K562 (cell line): ENCODE measurements at regions not wholly inside any gene's neighbourhood (a gene's known extent, or its start where the extent isn't known, plus 50 kb on each side); places are given as distances from the start of the nearest gene placed in this dataset.

Experiments used
- ATAC-seq: fragments of 200-7000 bp; cut with Tn5 transposase; 3 replicates; pipeline ENCODE4 v1.9.1; 2020; ENCODE audit warnings: moderate library complexity
- BruUV-seq: library from RNA; stranded (reverse); fragments of 400-500 nt; replicated peaks from 2 replicates; lab custom pipeline; 2021; lab: Mats Ljungman, UMichigan
- CTCF ChIA-PET: fragments of 300-600 bp; formaldehyde crosslinking; extraction: SDS; loops from one replicate; lab custom pipeline; 2021; ENCODE audit warnings: low intra/inter-chr PET ratio; lab: Yijun Ruan, JAX
- POLR2A ChIA-PET: fragments of 300-600, 350-650 bp; sonication (Branson Sonifier 250); formaldehyde crosslinking; extraction: SDS; loops from one replicate; lab custom pipeline; 2021; ENCODE audit warnings: antibody characterized with exemption, inconsistent platforms; lab: Yijun Ruan, JAX
- DNase-seq, 4 experiments: peaks; one replicate each; pipeline versions ENCODE4 v3.0.0 to v3.0.0-alpha.2; 2011 to 2018; ENCODE audit warnings: low spot score in 3 of 4, mixed read lengths in 3 of 4; ENCODE audit errors: extremely low read depth in 1 of 4
- FAIRE-seq: peaks from 2 replicates; lab custom pipeline; 2011; peaks lifted over from hg19 to GRCh38; lab: Jason Lieb, UNC
- H2AFZ ChIP-seq: 2 replicates; pipeline ENCODE4 v1.6.0; 2011; ENCODE audit warnings: low read depth, low read length, control low read depth, inconsistent platforms
- H3K27ac ChIP-seq: fragments of 200-600 bp; 3 replicates; pipeline ENCODE4 v1.8.0; 2011; ENCODE audit warnings: low read depth, mild to moderate bottlenecking, control low read depth, inconsistent platforms, low read length, moderate library complexity, mixed read lengths; ENCODE audit errors: extremely low read depth
- H3K27me3 ChIP-seq, 2 experiments: fragments of 300-600 bp in 1 of 2; 2 replicates in 1 of 2; 3 replicates in 1 of 2; pipeline versions ENCODE4 v1.6.0 to v1.8.0; 2011; ENCODE audit warnings: inconsistent platforms in 2 of 2, low read length in 2 of 2, mild to moderate bottlenecking in 1 of 2, mixed read lengths in 1 of 2, moderate library complexity in 1 of 2; ENCODE audit not compliant: control insufficient read depth in 2 of 2, insufficient read depth in 2 of 2
- H3K36me3 ChIP-seq: fragments of 300-600 bp; 3 replicates; pipeline ENCODE4 v1.8.0; 2011; ENCODE audit warnings: mild to moderate bottlenecking, low read length, inconsistent platforms; ENCODE audit not compliant: control insufficient read depth, insufficient read depth
- H3K4me1 ChIP-seq, 2 experiments: fragments of 200-600 bp in 1 of 2; replicated peaks in 1 of 2; 2 replicates in 1 of 2; 3 replicates in 1 of 2; pipeline versions ENCODE4 v1.5.1 to v1.8.0; 2011; ENCODE audit warnings: inconsistent platforms in 2 of 2, low read length in 2 of 2, mild to moderate bottlenecking in 1 of 2, mixed read lengths in 1 of 2, moderate library complexity in 1 of 2; ENCODE audit not compliant: control insufficient read depth in 2 of 2, insufficient read depth in 2 of 2
- H3K4me2 ChIP-seq: 2 replicates; pipeline ENCODE4 v1.6.1; 2011; ENCODE audit warnings: low read length, control low read depth, inconsistent platforms, mixed read lengths; ENCODE audit not compliant: insufficient read depth
- H3K4me3 ChIP-seq: fragments of 200-600 bp; sonication (generic), shearing (Covaris generic); 2 replicates; pipeline ENCODE4 v1.5.1; 2016; ENCODE audit warnings: control low read depth, inconsistent platforms
- H3K79me2 ChIP-seq: fragments of 200-600 bp; 3 replicates; pipeline ENCODE4 v1.8.0; 2011; ENCODE audit warnings: low read length, inconsistent platforms; ENCODE audit not compliant: control insufficient read depth, insufficient read depth
- H3K9ac ChIP-seq, 2 experiments: 2 replicates each; pipeline versions ENCODE4 v1.6.0 to v1.6.1; 2011; ENCODE audit warnings: low read depth in 2 of 2, low read length in 2 of 2, control low read depth in 1 of 2, inconsistent platforms in 1 of 2, mild to moderate bottlenecking in 1 of 2, mixed read lengths in 1 of 2; ENCODE audit not compliant: insufficient read depth in 1 of 2
- H3K9me1 ChIP-seq: one replicate; pipeline ENCODE4 v1.6.0; 2011; ENCODE audit warnings: inconsistent platforms, mild to moderate bottlenecking, low read length, moderate library complexity; ENCODE audit not compliant: control insufficient read depth, insufficient read depth
- H3K9me3 ChIP-seq: replicated peaks from 2 replicates; pipeline ENCODE4 v1.5.1; 2011; ENCODE audit warnings: low read depth, low read length, inconsistent platforms; ENCODE audit not compliant: control insufficient read depth, insufficient read depth
- H4K20me1 ChIP-seq: replicated peaks from 2 replicates; pipeline ENCODE4 v1.6.1; 2011; ENCODE audit warnings: low read length, inconsistent platforms, mixed read lengths; ENCODE audit not compliant: control insufficient read depth, insufficient read depth
- BDP1 ChIP-seq: IDR thresholded peaks from 3 replicates; pipeline ENCODE4 v1.6.1; 2011; ENCODE audit not compliant: insufficient read length, insufficient read depth
- CGGBP1 ChIP-seq: fragments of 250-450 bp; sonication (Bioruptor Pico); IDR thresholded peaks from 2 replicates; pipeline ENCODE4 v1.9.0; 2021; ENCODE audit warnings: mild to moderate bottlenecking
- EWSR1 ChIP-seq: fragments of 450-650 bp; IDR thresholded peaks from 2 replicates; pipeline ENCODE4 v1.6.1; 2018; ENCODE audit warnings: borderline replicate concordance, mild to moderate bottlenecking, low read depth, moderate library complexity; ENCODE audit not compliant: partially characterized antibody
- MTA1 ChIP-seq: fragments of 450-650 bp; IDR thresholded peaks from 2 replicates; pipeline ENCODE4 v1.6.1; 2017; ENCODE audit warnings: borderline replicate concordance
- SAFB ChIP-seq: fragments of 200-400 bp; formaldehyde crosslinking; IDR thresholded peaks from 2 replicates; pipeline ENCODE4 v1.6.1; 2017; ENCODE audit warnings: low read depth, low read length, borderline replicate concordance
- YY1 ChIP-seq, 3 experiments: IDR thresholded peaks; 2 replicates each; pipeline ENCODE4 v1.6.1; 2011; ENCODE audit warnings: low read length in 2 of 3, mild to moderate bottlenecking in 2 of 3, moderate library complexity in 2 of 3, borderline replicate concordance in 1 of 3, control low read depth in 1 of 3, low read depth in 1 of 3; ENCODE audit not compliant: insufficient read depth in 3 of 3, insufficient replicate concordance in 2 of 3, control insufficient read depth in 1 of 3, insufficient read length in 1 of 3; ENCODE audit errors: extremely low read depth in 1 of 3
- WGBS: fragments of 100-300 bp; shearing (Covaris generic); methylation state at CpG from one replicate; pipeline ENCODE4 v1.1.6; 2016; ENCODE audit warnings: low coverage, mixed read lengths; ENCODE audit not compliant: insufficient coverage; ENCODE audit errors: missing lambda C conversion rate; 5-methylcytosine and 5-hydroxymethylcytosine counted together
- in situ Hi-C: fragments of 300-500 bp; cut with MboI; formaldehyde crosslinking; loops from 4 replicates; pipeline ENCODE4 v1.15.0; 2018; ENCODE audit warnings: inconsistent platforms, mixed read lengths
- intact Hi-C: fragments of 100-400 bp; cut with micrococcal nuclease; formaldehyde crosslinking; loops from 2 replicates; pipeline ENCODE4 v1.14.2; 2022
- small RNA-seq: library from RNA; depleted of rRNA; stranded (forward); fragments of <200 nt; gene quantifications from one replicate; pipeline ENCODE3, GENCODE V24; 2014

- in situ Hi-C loops (loop anchor here (5.0 kb wide), 1 partner anchor 49 kb away; no protein-coding TSS in a partner anchor), intact Hi-C loops (no loop called here)
- Histone ChIP-seq H2AFZ (no peak overlapping the region), H3K4me2 (no peak overlapping the region), H3K9me3 (no peaks in the 10 kb centered on the region), H3K9ac (no peak overlapping the region), H4K20me1 (no peaks in the 10 kb centered on the region), H3K4me1 (no peaks in the 10 kb centered on the region), H3K36me3 (no peaks in the 10 kb centered on the region), H3K27me3 (no peaks in the 10 kb centered on the region), H3K9me1 (no peaks in the 10 kb centered on the region), H3K27ac (no peak overlapping the region), H3K4me3 (no peak overlapping the region), H3K79me2 (no peaks in the 10 kb centered on the region)
- CTCF ChIA-PET = no interaction called here
- POLR2A ChIA-PET = no interaction called here
- ATAC-seq (no peak), DNase-seq (no peak), FAIRE-seq (no peak)
- TF ChIP-seq BDP1 (no peak), CGGBP1 (CRISPR knock-in tag) (no peak), MTA1 (no peak), EWSR1 (no peak), SAFB (no peak), YY1 (IDR thresholded peaks at IDR 0.05; ENCODE audit: borderline replicate concordance in 1 of 3, control insufficient read depth in 1 of 3, extremely low read depth in 1 of 3, insufficient read depth in 3 of 3, insufficient read length in 1 of 3, insufficient replicate concordance in 2 of 3, low read depth in 1 of 3, low read length in 2 of 3) (no peak)
- no TSS peak for BruUV-seq
- 0% methylated on average over 1 of the region's 1 CpG for WGBS
These were observed 133.2 kb upstream of the CT83 start for GRCh38 chrX:116596010-116596409.

Small RNA genes lying in the stretch of these regions (small RNA-seq; reads per million reads assigned to genes)
- gene RNU6-1323P = 0.11 reads per million
